PFSK-1 (cell line): ENCODE measurements at regions not wholly inside any gene's neighbourhood (a gene's known extent, or its start where the extent isn't known, plus 50 kb on each side); places are given as distances from the start of the nearest gene placed in this dataset.

Experiments
- FOXP2 ChIP-seq: optimal IDR thresholded peaks from 2 replicates; pipeline ENCODE3; 2011; ENCODE audit warnings: borderline replicate concordance, control low read depth, inconsistent platforms; ENCODE audit not compliant: insufficient read depth; ENCODE audit errors: extremely low read length, extremely low read depth
- POLR2AphosphoS5 ChIP-seq: IDR thresholded peaks from 2 replicates; pipeline ENCODE4 v1.6.1; 2012; ENCODE audit warnings: low read depth, mild to moderate bottlenecking, control low read depth, low read length, moderate library complexity
- SIN3A ChIP-seq: IDR thresholded peaks from 2 replicates; pipeline ENCODE4 v1.6.1; 2012; ENCODE audit warnings: mild to moderate bottlenecking, low read length, moderate library complexity, borderline replicate concordance; ENCODE audit not compliant: insufficient read depth
- TAF1 ChIP-seq: IDR thresholded peaks from 2 replicates; pipeline ENCODE4 v1.6.1; 2012; ENCODE audit warnings: low read length, control low read depth, borderline replicate concordance; ENCODE audit not compliant: insufficient read depth
- TF ChIP-seq, protein P1 (sequence below), 2 experiments: IDR thresholded peaks; 2 replicates each; pipeline versions ENCODE4 v1.6.1 to v1.8.0; 2011 to 2012; ENCODE audit warnings: low read depth in 2 of 2, low read length in 2 of 2, control low read depth in 1 of 2, inconsistent platforms in 1 of 2, mild to moderate bottlenecking in 1 of 2, moderate library complexity in 1 of 2; ENCODE audit not compliant: insufficient read depth in 1 of 2

DNA sequence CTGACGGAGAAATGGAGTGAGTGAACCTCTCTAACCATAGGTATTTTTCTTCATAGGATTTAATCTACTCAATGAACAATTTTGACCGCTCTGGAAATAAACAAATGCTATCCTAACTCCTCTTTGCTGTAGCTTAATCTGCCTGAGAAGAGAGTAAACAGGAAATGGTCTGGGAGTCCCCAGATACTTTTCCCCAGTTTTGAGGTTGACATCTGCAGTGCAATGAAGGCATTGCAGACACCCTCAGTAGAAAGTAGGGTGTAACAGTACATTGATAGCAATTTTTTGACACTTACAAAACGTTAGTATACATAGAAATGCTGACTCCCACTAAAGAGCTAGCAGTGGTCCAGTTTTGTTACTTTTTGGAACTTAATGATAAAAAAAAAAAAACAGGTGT lies 495.9 kb upstream of the FAM241A start:
- TF ChIP-seq, protein P1, sequence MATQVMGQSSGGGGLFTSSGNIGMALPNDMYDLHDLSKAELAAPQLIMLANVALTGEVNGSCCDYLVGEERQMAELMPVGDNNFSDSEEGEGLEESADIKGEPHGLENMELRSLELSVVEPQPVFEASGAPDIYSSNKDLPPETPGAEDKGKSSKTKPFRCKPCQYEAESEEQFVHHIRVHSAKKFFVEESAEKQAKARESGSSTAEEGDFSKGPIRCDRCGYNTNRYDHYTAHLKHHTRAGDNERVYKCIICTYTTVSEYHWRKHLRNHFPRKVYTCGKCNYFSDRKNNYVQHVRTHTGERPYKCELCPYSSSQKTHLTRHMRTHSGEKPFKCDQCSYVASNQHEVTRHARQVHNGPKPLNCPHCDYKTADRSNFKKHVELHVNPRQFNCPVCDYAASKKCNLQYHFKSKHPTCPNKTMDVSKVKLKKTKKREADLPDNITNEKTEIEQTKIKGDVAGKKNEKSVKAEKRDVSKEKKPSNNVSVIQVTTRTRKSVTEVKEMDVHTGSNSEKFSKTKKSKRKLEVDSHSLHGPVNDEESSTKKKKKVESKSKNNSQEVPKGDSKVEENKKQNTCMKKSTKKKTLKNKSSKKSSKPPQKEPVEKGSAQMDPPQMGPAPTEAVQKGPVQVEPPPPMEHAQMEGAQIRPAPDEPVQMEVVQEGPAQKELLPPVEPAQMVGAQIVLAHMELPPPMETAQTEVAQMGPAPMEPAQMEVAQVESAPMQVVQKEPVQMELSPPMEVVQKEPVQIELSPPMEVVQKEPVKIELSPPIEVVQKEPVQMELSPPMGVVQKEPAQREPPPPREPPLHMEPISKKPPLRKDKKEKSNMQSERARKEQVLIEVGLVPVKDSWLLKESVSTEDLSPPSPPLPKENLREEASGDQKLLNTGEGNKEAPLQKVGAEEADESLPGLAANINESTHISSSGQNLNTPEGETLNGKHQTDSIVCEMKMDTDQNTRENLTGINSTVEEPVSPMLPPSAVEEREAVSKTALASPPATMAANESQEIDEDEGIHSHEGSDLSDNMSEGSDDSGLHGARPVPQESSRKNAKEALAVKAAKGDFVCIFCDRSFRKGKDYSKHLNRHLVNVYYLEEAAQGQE (IDR thresholded peaks at IDR 0.05; ENCODE audit: insufficient read depth in 1 of 2, low read depth in 2 of 2, low read length in 2 of 2), result no peak
- TF ChIP-seq TAF1 (no peak), FOXP2 (no peak), POLR2AphosphoS5 (no peak), SIN3A (no peak)

DNA sequence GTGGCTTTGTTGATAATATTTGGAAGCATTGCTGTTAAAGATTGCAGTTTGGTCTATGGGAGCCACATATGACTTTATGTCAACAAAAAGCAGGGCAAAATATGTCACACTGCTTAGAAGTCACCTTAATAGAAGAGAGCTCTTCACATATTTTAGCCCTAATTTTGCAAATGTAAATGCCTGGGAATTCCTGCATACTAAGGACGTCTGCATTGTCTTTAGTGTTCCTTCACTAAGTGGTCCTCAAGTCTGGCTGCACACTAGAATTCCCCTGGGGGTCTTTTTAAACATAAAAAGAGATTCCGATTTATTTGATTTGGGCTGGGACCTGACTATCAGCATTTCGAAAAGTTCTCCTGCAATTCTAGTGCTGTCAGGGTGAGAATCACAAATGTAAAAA lies 495.1 kb upstream of the FAM241A start:
- TF ChIP-seq, protein P1 (IDR thresholded peaks at IDR 0.05; ENCODE audit: insufficient read depth in 1 of 2, low read depth in 2 of 2, low read length in 2 of 2), result no peak
- TF ChIP-seq TAF1, result no peak
- no peak for TF ChIP-seq SIN3A
- TF ChIP-seq FOXP2, result no peak
- no peak for TF ChIP-seq POLR2AphosphoS5

DNA sequence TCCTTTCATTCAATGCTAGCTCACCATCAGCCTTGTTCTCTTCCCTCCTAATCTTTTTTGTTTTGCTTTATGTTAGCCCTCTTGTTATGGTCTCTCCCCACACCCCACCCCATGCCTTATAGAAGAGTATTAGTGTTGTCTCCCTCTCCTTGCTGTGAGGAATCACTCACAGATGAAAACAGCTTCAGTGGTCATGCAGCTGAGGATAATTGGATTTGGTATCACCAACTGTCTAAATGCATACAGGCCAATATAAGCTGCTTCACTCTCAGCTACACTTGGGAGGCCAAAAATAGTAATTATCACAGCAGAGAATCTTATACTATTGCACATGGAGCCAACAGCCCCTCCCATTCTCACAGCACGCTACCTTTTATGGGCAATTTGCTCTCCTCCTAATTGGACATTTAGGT lies 494.6 kb upstream of the FAM241A start:
- TF ChIP-seq TAF1 (no peak), POLR2AphosphoS5 (no peak), FOXP2 (no peak), SIN3A (no peak)
- TF ChIP-seq, protein P1 (IDR thresholded peaks at IDR 0.05; ENCODE audit: insufficient read depth in 1 of 2, low read depth in 2 of 2, low read length in 2 of 2), result no peak

DNA sequence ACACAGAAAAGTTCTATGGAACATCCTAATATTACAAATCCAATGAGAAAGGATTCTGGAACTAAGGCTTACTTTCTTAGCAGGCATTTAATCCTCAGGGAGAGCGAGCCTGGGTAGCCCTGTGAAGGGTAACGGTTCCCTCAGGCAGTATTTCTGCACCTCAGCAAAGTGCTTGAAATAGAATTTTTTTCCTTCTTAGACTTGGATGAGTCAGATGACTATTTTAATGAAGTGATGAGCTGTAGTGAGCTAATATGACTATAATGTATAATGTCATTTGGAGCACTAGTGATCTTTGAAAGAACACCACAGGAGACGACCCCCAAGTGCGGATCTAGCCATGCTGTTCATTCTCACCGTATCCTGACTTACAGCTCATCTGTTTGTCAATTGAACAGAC lies 493.0 kb upstream of the FAM241A start:
- TF ChIP-seq, protein P1 (IDR thresholded peaks at IDR 0.05; ENCODE audit: insufficient read depth in 1 of 2, low read depth in 2 of 2, low read length in 2 of 2), result no peak
- TF ChIP-seq POLR2AphosphoS5 (no peak), SIN3A (no peak), TAF1 (no peak), FOXP2 (no peak)

DNA sequence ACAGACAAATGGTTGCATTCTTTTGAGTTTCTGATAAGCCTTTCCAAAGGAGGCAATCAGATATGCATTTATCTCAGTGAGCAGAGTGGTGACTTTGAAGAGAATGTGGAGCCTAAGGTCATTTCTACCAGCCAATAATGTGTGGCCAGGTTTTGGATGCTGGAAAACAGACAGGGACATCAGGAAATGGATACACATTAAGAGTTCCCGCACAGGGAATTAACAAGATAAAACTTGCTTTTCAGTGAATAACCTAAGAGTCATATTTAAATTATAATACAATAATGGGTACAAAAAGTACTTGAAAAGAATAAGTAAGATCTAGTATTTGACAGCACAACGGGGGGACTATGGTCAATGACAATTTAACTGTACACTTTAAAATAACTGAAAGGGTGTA lies 492.3 kb upstream of the FAM241A start:
- TF ChIP-seq, protein P1 (IDR thresholded peaks at IDR 0.05; ENCODE audit: insufficient read depth in 1 of 2, low read depth in 2 of 2, low read length in 2 of 2), result no peak
- TF ChIP-seq TAF1 (no peak), FOXP2 (no peak), POLR2AphosphoS5 (no peak), SIN3A (no peak)
